ENCODE measurements at regions not wholly inside any gene's neighbourhood (a gene's known extent, or its start where the extent isn't known, plus 50 kb on each side); places are given as distances from the start of the nearest gene placed in this dataset.

GRCh38 chr2:122982936-122983335, 1042.2 kb upstream of the CNTNAP5 start:
- no peak for TF ChIP-seq POLR2A (IDR thresholded peaks at IDR 0.05)
- no peak for TF ChIP-seq CTCF (IDR thresholded peaks at IDR 0.05)
